PC-9 (cell line): ENCODE measurements at regions not wholly inside any gene's neighbourhood (a gene's known extent, or its start where the extent isn't known, plus 50 kb on each side); places are given as distances from the start of the nearest gene placed in this dataset.

ENCODE experiments used
- EZH2 ChIP-seq: fragments of 200-600 bp; sonication (generic); IDR thresholded peaks from 2 replicates; pipeline ENCODE4 v1.8.0; 2017; ENCODE audit warnings: antibody characterized with exemption, low read depth
- TF ChIP-seq, protein P1 (sequence below): fragments of 200-600 bp; sonication (generic); conservative IDR thresholded peaks from 2 replicates; pipeline ENCODE4 v1.6.1; 2017; ENCODE audit warnings: mixed run types, antibody characterized with exemption, mild to moderate bottlenecking, moderate library complexity

DNA sequence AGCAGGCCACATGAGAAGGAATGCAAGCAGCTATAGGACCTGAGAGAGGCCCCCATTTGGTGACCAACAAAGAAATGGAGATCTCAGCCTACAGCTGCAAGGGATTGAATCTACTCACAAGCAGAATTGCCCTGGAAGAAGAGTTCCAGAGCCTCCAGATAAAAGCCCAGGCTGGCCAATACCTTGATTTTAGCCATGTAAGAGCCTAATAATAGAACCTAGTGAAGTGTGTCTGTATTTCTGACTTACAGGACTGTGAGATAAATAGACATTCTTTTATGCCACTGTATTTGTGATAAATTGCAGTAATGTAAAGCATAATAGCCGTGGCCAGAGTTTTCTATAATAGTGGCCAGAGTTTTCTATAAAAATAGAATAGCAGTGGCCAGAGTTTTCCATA lies 254.6 kb downstream of the PYDC2 start:
- TF ChIP-seq, protein P1, sequence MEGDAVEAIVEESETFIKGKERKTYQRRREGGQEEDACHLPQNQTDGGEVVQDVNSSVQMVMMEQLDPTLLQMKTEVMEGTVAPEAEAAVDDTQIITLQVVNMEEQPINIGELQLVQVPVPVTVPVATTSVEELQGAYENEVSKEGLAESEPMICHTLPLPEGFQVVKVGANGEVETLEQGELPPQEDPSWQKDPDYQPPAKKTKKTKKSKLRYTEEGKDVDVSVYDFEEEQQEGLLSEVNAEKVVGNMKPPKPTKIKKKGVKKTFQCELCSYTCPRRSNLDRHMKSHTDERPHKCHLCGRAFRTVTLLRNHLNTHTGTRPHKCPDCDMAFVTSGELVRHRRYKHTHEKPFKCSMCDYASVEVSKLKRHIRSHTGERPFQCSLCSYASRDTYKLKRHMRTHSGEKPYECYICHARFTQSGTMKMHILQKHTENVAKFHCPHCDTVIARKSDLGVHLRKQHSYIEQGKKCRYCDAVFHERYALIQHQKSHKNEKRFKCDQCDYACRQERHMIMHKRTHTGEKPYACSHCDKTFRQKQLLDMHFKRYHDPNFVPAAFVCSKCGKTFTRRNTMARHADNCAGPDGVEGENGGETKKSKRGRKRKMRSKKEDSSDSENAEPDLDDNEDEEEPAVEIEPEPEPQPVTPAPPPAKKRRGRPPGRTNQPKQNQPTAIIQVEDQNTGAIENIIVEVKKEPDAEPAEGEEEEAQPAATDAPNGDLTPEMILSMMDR = no peak
- TF ChIP-seq EZH2 = no peak
